HL-60 (cell line): ENCODE measurements at regions not wholly inside any gene's neighbourhood (a gene's known extent, or its start where the extent isn't known, plus 50 kb on each side); places are given as distances from the start of the nearest gene placed in this dataset.

Experiments used
- DNase-seq, 2 experiments: peaks; one replicate each; pipeline ENCODE4 v3.0.0-alpha.2; 2010 to 2020; ENCODE audit warnings: low read depth in 1 of 2, low spot score in 1 of 2
- H3K27ac ChIP-seq: fragments of 250-450 bp; sonication (Bioruptor Pico); replicated peaks from 2 replicates; pipeline ENCODE4 v1.5.1; 2020; ENCODE audit warnings: mild to moderate bottlenecking, moderate library complexity
- H3K27me3 ChIP-seq: fragments of 250-450 bp; sonication (Bioruptor Pico); 2 replicates; pipeline ENCODE4 v1.5.1; 2021; ENCODE audit warnings: mild to moderate bottlenecking, moderate library complexity; ENCODE audit not compliant: insufficient read depth, poor library complexity, severe bottlenecking
- H3K4me3 ChIP-seq: replicated peaks from 2 replicates; pipeline ENCODE4 v1.5.1; 2011; ENCODE audit warnings: mild to moderate bottlenecking, control low read depth, low read length; ENCODE audit not compliant: insufficient read depth
- GABPA ChIP-seq: IDR thresholded peaks from 2 replicates; pipeline ENCODE4 v1.6.1; 2012; ENCODE audit warnings: low read depth
- POLR2AphosphoS5 ChIP-seq: IDR thresholded peaks from 2 replicates; pipeline ENCODE4 v1.6.1; 2012; ENCODE audit warnings: low read depth
- SPI1 ChIP-seq: IDR thresholded peaks from 2 replicates; pipeline ENCODE4 v1.6.1; 2012; ENCODE audit warnings: low read depth, mild to moderate bottlenecking, borderline replicate concordance
- TF ChIP-seq, protein P1 (sequence below): IDR thresholded peaks from one replicate; pipeline ENCODE4 v1.5.1; 2011; ENCODE audit warnings: low read length, control low read depth, inconsistent platforms; ENCODE audit not compliant: insufficient read depth
- TF ChIP-seq, protein P2 (sequence below): IDR thresholded peaks from 2 replicates; pipeline ENCODE4 v1.6.1; 2012; ENCODE audit warnings: low read depth; ENCODE audit not compliant: insufficient replicate concordance

DNA sequence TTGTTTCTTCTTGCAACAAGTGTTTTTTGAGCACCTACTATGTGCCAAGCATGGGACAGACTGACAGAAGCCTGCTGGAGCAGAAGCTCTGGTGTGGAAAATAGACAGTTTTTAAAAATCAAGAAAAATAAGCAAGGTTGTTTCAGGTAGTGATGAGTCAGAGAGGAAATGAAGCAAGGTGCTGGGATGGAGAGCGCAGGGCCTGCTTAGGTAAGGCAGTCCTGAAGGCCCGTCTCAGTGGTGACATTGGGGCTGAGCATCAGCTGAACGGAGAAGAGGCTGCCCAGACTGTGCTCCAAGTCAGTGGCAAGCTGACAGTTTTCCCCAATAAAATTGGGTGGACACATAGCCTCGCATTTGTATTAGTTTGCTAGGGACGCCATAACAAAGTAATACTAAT is 263.6 kb downstream of the SS18 start:
- Histone ChIP-seq H3K27me3 (peaks cover 5% of the 10 kb centered on the region), H3K4me3 (no peak overlapping the region), H3K27ac (no peak overlapping the region)
- no peak for DNase-seq
- TF ChIP-seq, protein P1, sequence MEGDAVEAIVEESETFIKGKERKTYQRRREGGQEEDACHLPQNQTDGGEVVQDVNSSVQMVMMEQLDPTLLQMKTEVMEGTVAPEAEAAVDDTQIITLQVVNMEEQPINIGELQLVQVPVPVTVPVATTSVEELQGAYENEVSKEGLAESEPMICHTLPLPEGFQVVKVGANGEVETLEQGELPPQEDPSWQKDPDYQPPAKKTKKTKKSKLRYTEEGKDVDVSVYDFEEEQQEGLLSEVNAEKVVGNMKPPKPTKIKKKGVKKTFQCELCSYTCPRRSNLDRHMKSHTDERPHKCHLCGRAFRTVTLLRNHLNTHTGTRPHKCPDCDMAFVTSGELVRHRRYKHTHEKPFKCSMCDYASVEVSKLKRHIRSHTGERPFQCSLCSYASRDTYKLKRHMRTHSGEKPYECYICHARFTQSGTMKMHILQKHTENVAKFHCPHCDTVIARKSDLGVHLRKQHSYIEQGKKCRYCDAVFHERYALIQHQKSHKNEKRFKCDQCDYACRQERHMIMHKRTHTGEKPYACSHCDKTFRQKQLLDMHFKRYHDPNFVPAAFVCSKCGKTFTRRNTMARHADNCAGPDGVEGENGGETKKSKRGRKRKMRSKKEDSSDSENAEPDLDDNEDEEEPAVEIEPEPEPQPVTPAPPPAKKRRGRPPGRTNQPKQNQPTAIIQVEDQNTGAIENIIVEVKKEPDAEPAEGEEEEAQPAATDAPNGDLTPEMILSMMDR, result no peak
- TF ChIP-seq SPI1 (no peak), POLR2AphosphoS5 (no peak), GABPA (no peak)
- TF ChIP-seq, protein P2, sequence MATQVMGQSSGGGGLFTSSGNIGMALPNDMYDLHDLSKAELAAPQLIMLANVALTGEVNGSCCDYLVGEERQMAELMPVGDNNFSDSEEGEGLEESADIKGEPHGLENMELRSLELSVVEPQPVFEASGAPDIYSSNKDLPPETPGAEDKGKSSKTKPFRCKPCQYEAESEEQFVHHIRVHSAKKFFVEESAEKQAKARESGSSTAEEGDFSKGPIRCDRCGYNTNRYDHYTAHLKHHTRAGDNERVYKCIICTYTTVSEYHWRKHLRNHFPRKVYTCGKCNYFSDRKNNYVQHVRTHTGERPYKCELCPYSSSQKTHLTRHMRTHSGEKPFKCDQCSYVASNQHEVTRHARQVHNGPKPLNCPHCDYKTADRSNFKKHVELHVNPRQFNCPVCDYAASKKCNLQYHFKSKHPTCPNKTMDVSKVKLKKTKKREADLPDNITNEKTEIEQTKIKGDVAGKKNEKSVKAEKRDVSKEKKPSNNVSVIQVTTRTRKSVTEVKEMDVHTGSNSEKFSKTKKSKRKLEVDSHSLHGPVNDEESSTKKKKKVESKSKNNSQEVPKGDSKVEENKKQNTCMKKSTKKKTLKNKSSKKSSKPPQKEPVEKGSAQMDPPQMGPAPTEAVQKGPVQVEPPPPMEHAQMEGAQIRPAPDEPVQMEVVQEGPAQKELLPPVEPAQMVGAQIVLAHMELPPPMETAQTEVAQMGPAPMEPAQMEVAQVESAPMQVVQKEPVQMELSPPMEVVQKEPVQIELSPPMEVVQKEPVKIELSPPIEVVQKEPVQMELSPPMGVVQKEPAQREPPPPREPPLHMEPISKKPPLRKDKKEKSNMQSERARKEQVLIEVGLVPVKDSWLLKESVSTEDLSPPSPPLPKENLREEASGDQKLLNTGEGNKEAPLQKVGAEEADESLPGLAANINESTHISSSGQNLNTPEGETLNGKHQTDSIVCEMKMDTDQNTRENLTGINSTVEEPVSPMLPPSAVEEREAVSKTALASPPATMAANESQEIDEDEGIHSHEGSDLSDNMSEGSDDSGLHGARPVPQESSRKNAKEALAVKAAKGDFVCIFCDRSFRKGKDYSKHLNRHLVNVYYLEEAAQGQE, result no peak

DNA sequence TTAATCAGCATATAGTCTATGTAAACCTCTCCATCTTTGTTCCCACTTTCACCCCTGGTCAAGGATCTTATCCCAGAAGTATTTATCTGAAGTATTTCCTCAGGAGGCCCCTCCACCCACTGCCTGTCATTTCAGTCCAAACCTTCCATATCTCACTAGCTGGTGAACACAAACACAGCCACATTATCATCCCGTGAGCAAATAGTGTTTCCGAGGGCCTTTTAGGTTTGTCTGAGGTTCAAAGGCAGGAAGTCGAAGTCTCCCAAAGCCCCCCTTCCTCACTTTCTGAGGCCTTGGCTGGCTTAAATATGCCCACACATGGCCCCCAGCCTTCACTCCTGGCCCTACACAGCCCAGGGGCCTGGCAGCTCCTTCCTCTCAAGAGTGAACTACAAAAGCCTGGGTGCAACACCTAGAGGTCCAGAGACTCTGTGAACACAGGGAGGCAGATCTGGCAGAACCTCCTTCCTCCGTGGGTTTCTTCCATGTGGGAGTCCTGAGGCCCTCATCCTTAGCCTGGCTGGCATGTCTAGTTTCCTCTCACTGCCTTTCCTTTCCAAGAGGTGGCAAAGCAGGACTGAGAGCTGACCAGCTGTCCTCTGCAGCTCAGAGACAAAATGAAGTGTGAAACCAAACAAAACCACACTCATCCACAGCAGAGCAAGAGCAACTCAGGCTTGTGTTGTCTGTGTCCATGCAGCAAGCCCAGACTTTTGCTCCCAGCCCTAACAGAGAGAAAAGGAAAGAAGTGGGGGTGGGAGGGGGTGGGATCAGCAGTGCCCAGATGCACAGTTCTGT is 264.2 kb downstream of the SS18 start:
- TF ChIP-seq, protein P2, result no peak
- Histone ChIP-seq H3K4me3 (no peak overlapping the region), H3K27me3 (peaks cover 5% of the 10 kb centered on the region), H3K27ac (no peak overlapping the region)
- DNase-seq, result no peak

DNA sequence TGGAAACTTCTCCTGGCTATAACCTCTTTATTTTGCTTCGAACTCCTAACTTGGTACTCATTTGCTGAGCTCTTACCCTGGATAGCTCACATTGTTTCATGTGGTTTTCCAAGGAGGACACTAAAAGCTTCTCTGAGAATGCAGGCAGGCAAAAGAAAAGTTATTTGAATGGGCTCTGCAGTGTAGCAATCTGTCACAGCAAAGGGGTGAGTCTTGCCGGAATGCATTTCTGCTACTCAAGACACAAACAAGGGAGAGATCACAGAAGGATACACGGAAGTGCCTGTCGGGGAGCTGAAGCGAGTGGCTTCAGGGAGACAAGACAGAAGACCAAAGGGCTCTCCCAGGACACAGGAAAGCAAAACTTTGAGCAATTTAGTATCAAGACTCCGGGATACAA is 265.4 kb downstream of the SS18 start:
- Histone ChIP-seq H3K27me3 (peaks cover 5% of the 10 kb centered on the region), H3K27ac (no peak overlapping the region), H3K4me3 (no peak overlapping the region)
- no peak for DNase-seq
- no peak for TF ChIP-seq SPI1
- TF ChIP-seq, protein P2, result no peak
- no peak for TF ChIP-seq GABPA
- no peak for TF ChIP-seq POLR2AphosphoS5
- TF ChIP-seq, protein P1, result no peak
